Activated CD4-positive, alpha-beta T cell treated with anti-CD3 and anti-CD28 coated beads, Interleukin-2, amount 10 ng/mL, durations not matched to agents 7 days and 5 days (primary cell): ENCODE measurements at regions not wholly inside any gene's neighbourhood (a gene's known extent, or its start where the extent isn't known, plus 50 kb on each side); places are given as distances from the start of the nearest gene placed in this dataset.

Experiments used
- CTCF ChIA-PET: fragments of 350-600 bp; sonication (Branson Sonifier 250); formaldehyde crosslinking; loops from one replicate; lab custom pipeline; 2021; ENCODE audit warnings: antibody characterized with exemption; lab: Charles Lee
- POLR2A ChIA-PET: fragments of 350-600 bp; sonication (Branson Sonifier 250); formaldehyde crosslinking; loops from one replicate; lab custom pipeline; 2021; ENCODE audit warnings: antibody characterized with exemption; lab: Charles Lee
- DNase-seq: peaks from one replicate; pipeline ENCODE4 v3.0.0-alpha.2; 2020
- H3K27ac Mint-ChIP-seq: one replicate; pipeline ENCODE4 v1.8.0; 2021; ENCODE audit warnings: mild to moderate bottlenecking, moderate library complexity, mixed read lengths
- H3K27me3 Mint-ChIP-seq: one replicate; pipeline ENCODE4 v1.8.0; 2021; ENCODE audit warnings: mixed read lengths
- H3K36me3 Mint-ChIP-seq: one replicate; pipeline ENCODE4 v1.8.0; 2021; ENCODE audit warnings: low read depth, mixed read lengths
- H3K4me1 Mint-ChIP-seq: one replicate; pipeline ENCODE4 v1.8.0; 2021; ENCODE audit warnings: mixed read lengths
- H3K4me3 Mint-ChIP-seq: one replicate; pipeline ENCODE4 v1.8.0; 2021; ENCODE audit warnings: mild to moderate bottlenecking, moderate library complexity, mixed read lengths
- H3K9me3 Mint-ChIP-seq: one replicate; pipeline ENCODE4 v1.8.0; 2021; ENCODE audit warnings: mixed read lengths

GRCh38 chr7:21346297-21346696 is 81.6 kb upstream of the SP4 start:
- Mint-ChIP-seq H3K4me3 (no peak overlapping the region), H3K4me1 (peaks cover 25% of the 10 kb centered on the region), H3K9me3 (peaks cover 29% of the 10 kb centered on the region), H3K36me3 (peaks cover 43% of the 10 kb centered on the region), H3K27me3 (no peaks in the 10 kb centered on the region), H3K27ac (no peak overlapping the region)
- ChIA-PET CTCF (interaction anchor here (2.1 kb wide), 1 partner anchor 12 kb away, joined by 5 read pairs; no protein-coding TSS in a partner anchor), POLR2A (no interaction called here)
- DNase-seq = no peak

- H3K4me3 Mint-ChIP-seq = peak overlapping the region; percentile 65
- peak; percentile 52 for DNase-seq
- H3K9me3 Mint-ChIP-seq = peaks cover 18% of the 10 kb centered on the region
- CTCF ChIA-PET = interaction anchor here (0.8 to 1.8 kb wide), 8 partner anchors 9 to 77 kb away, joined by 3 to 8 read pairs (median 3); no protein-coding TSS in a partner anchor
- POLR2A ChIA-PET = interaction anchor here (0.5 to 1.0 kb wide), 3 partner anchors 14 to 64 kb away, joined by 3 to 6 read pairs (median 5); no protein-coding TSS in a partner anchor
- no peaks in the 10 kb centered on the region for H3K27me3 Mint-ChIP-seq
- peaks cover 64% of the 10 kb centered on the region for H3K4me1 Mint-ChIP-seq
- peaks cover 24% of the 10 kb centered on the region for H3K36me3 Mint-ChIP-seq
- peak overlapping the region; percentile 96 for H3K27ac Mint-ChIP-seq
Observed at GRCh38 chr7:21352540-21353387, 75.1 kb upstream of the SP4 start.

GRCh38 chr7:21353388-21353780 is 74.5 kb upstream of the SP4 start:
- DNase-seq = no peak
- Mint-ChIP-seq H3K9me3 (peaks cover 14% of the 10 kb centered on the region), H3K27ac (peak overlapping the region; percentile 96), H3K4me3 (peak overlapping the region; percentile 65), H3K36me3 (peaks cover 27% of the 10 kb centered on the region), H3K4me1 (peaks cover 68% of the 10 kb centered on the region), H3K27me3 (no peaks in the 10 kb centered on the region)
- ChIA-PET CTCF (interaction anchor here (0.6 to 1.8 kb wide), 8 partner anchors 9 to 77 kb away, joined by 3 to 8 read pairs (median 4); no protein-coding TSS in a partner anchor), POLR2A (interaction anchor here (0.5 to 1.0 kb wide), 3 partner anchors 15 to 65 kb away, joined by 3 to 6 read pairs (median 5); no protein-coding TSS in a partner anchor)

GRCh38 chr7:21354284-21354683 is 73.6 kb upstream of the SP4 start:
- no peaks in the 10 kb centered on the region for H3K27me3 Mint-ChIP-seq
- peaks cover 11% of the 10 kb centered on the region for H3K9me3 Mint-ChIP-seq
- no peak for DNase-seq
- peak overlapping the region; percentile 96 for H3K27ac Mint-ChIP-seq
- no peak overlapping the region for H3K4me3 Mint-ChIP-seq
- CTCF ChIA-PET = interaction anchor here (0.6 to 1.8 kb wide), 2 partner anchors 12 to 13 kb away, joined by 3 to 7 read pairs; no protein-coding TSS in a partner anchor
- POLR2A ChIA-PET = no interaction called here
- H3K36me3 Mint-ChIP-seq = peaks cover 30% of the 10 kb centered on the region
- peaks cover 77% of the 10 kb centered on the region for H3K4me1 Mint-ChIP-seq

GRCh38 chr7:21355406-21355874 is 72.4 kb upstream of the SP4 start:
- peak; percentile 77 for DNase-seq
- H3K27me3 Mint-ChIP-seq = no peaks in the 10 kb centered on the region
- peak overlapping the region; percentile 96 for H3K27ac Mint-ChIP-seq
- H3K4me3 Mint-ChIP-seq = peak overlapping the region; percentile 2
- peaks cover 88% of the 10 kb centered on the region for H3K4me1 Mint-ChIP-seq
- CTCF ChIA-PET = interaction anchor here (0.7 to 1.5 kb wide), 5 partner anchors 14 to 28 kb away, joined by 3 to 4 read pairs (median 3); no protein-coding TSS in a partner anchor
- POLR2A ChIA-PET = interaction anchor here (0.5 kb wide), 1 partner anchor 101 kb away, joined by 3 read pairs; no protein-coding TSS in a partner anchor
- H3K36me3 Mint-ChIP-seq = peaks cover 33% of the 10 kb centered on the region
- H3K9me3 Mint-ChIP-seq = peaks cover 7% of the 10 kb centered on the region

GRCh38 chr7:21356616-21357015 is 71.3 kb upstream of the SP4 start:
- ChIA-PET CTCF (interaction anchor here (0.8 to 1.5 kb wide), 5 partner anchors 9 to 132 kb away, joined by 3 to 4 read pairs (median 3); no protein-coding TSS in a partner anchor), POLR2A (no interaction called here)
- H3K27ac Mint-ChIP-seq = peak overlapping the region; percentile 96
- peaks cover 90% of the 10 kb centered on the region for H3K4me1 Mint-ChIP-seq
- H3K27me3 Mint-ChIP-seq = no peaks in the 10 kb centered on the region
- no peak overlapping the region for H3K4me3 Mint-ChIP-seq
- no peak for DNase-seq
- peaks cover 12% of the 10 kb centered on the region for H3K9me3 Mint-ChIP-seq
- peaks cover 40% of the 10 kb centered on the region for H3K36me3 Mint-ChIP-seq

- CTCF ChIA-PET = interaction anchor here (0.6 to 2.0 kb wide), 7 partner anchors 10 to 131 kb away, joined by 3 to 5 read pairs (median 3); no protein-coding TSS in a partner anchor
- peak overlapping the region; percentile 72 for H3K27ac Mint-ChIP-seq
Observed at GRCh38 chr7:21357151-21358097, 70.5 kb upstream of the SP4 start.

GRCh38 chr7:21358648-21359047 is 69.2 kb upstream of the SP4 start:
- Mint-ChIP-seq H3K9me3 (peaks cover 12% of the 10 kb centered on the region), H3K36me3 (peaks cover 42% of the 10 kb centered on the region), H3K4me1 (peaks cover 81% of the 10 kb centered on the region), H3K27ac (no peak overlapping the region), H3K27me3 (no peaks in the 10 kb centered on the region), H3K4me3 (no peak overlapping the region)
- ChIA-PET CTCF (interaction anchor here (1.1 to 2.0 kb wide), 2 partner anchors 13 to 20 kb away, joined by 4 to 5 read pairs; no protein-coding TSS in a partner anchor), POLR2A (no interaction called here)
- DNase-seq = no peak

More at GRCh38 chr7:21357151-21358097, 70.5 kb upstream of the SP4 start:
- H3K4me1 Mint-ChIP-seq = peaks cover 93% of the 10 kb centered on the region
- POLR2A ChIA-PET = interaction anchor here (1.0 kb wide), 1 partner anchor 19 kb away, joined by 3 read pairs; no protein-coding TSS in a partner anchor
- peaks cover 12% of the 10 kb centered on the region for H3K9me3 Mint-ChIP-seq
- no peak overlapping the region for H3K4me3 Mint-ChIP-seq
- H3K36me3 Mint-ChIP-seq = peaks cover 41% of the 10 kb centered on the region
- no peaks in the 10 kb centered on the region for H3K27me3 Mint-ChIP-seq
- DNase-seq = no peak

GRCh38 chr7:21359163-21359562 is 68.7 kb upstream of the SP4 start:
- no peak overlapping the region for H3K4me3 Mint-ChIP-seq
- peaks cover 41% of the 10 kb centered on the region for H3K36me3 Mint-ChIP-seq
- no peak overlapping the region for H3K27ac Mint-ChIP-seq
- CTCF ChIA-PET = interaction anchor here (2.0 kb wide), 1 partner anchor 14 kb away, joined by 5 read pairs; no protein-coding TSS in a partner anchor
- POLR2A ChIA-PET = no interaction called here
- no peaks in the 10 kb centered on the region for H3K27me3 Mint-ChIP-seq
- peaks cover 79% of the 10 kb centered on the region for H3K4me1 Mint-ChIP-seq
- DNase-seq = no peak
- H3K9me3 Mint-ChIP-seq = peaks cover 12% of the 10 kb centered on the region

- Mint-ChIP-seq H3K4me3 (no peak overlapping the region), H3K27me3 (no peaks in the 10 kb centered on the region), H3K4me1 (peaks cover 75% of the 10 kb centered on the region), H3K9me3 (peaks cover 13% of the 10 kb centered on the region), H3K36me3 (peaks cover 44% of the 10 kb centered on the region), H3K27ac (no peak overlapping the region)
- ChIA-PET CTCF (interaction anchor here (0.6 to 1.4 kb wide), 6 partner anchors 10 to 1494 kb away, joined by 3 to 4 read pairs (median 4); no protein-coding TSS in a partner anchor), POLR2A (no interaction called here)
- DNase-seq = no peak
Observed at GRCh38 chr7:21361413-21362125, 66.3 kb upstream of the SP4 start.

- peaks cover 32% of the 10 kb centered on the region for H3K36me3 Mint-ChIP-seq
- H3K27ac Mint-ChIP-seq = no peak overlapping the region
- CTCF ChIA-PET = interaction anchor here (1.0 to 2.1 kb wide), 2 partner anchors 12 to 44 kb away, joined by 3 to 7 read pairs; no protein-coding TSS in a partner anchor
Observed at GRCh38 chr7:21364801-21365271, 63.0 kb upstream of the SP4 start.

More at GRCh38 chr7:21364801-21365271, 63.0 kb upstream of the SP4 start:
- Mint-ChIP-seq H3K4me1 (peaks cover 59% of the 10 kb centered on the region), H3K27me3 (no peaks in the 10 kb centered on the region), H3K9me3 (peaks cover 20% of the 10 kb centered on the region), H3K4me3 (no peak overlapping the region)
- POLR2A ChIA-PET = interaction anchor here (0.6 kb wide), 1 partner anchor 10 kb away, joined by 3 read pairs; no protein-coding TSS in a partner anchor
- DNase-seq = no peak
